Tibial artery (tissue), 4 donors: ENCODE measurements at regions not wholly inside any gene's neighbourhood (a gene's known extent, or its start where the extent isn't known, plus 50 kb on each side); places are given as distances from the start of the nearest gene placed in this dataset.

Experiments
- DNase-seq, 2 donors: peaks; one replicate each; pipeline ENCODE4 v3.0.0-alpha.2; 2019
- H3K27ac ChIP-seq, 2 donors: fragments of 200-600 bp; sonication (generic) in 1 of 2; 1 replicate in 1 of 2; 2 replicates in 1 of 2; pipeline ENCODE4 v1.5.1; 2018 to 2019; ENCODE audit warnings: mild to moderate bottlenecking in 1 of 2
- H3K27me3 ChIP-seq, 2 donors: fragments of 200-600 bp; sonication (generic) in 1 of 2; one replicate each; pipeline versions ENCODE4 v1.5.1 to v1.6.0; 2016 to 2019
- H3K36me3 ChIP-seq, 3 donors: fragments of 200-600 bp; sonication (generic) in 2 of 3; one replicate each; pipeline ENCODE4 v1.5.1; 2016 to 2019; ENCODE audit warnings: mild to moderate bottlenecking in 2 of 3
- H3K4me1 ChIP-seq, 4 donors: fragments of 200-600 bp; sonication (generic) in 2 of 4; 1 replicate in 3 of 4; 2 replicates in 1 of 4; pipeline ENCODE4 v1.5.1; 2016 to 2019
- H3K4me3 ChIP-seq, 2 donors: fragments of 200-600 bp; sonication (generic) in 1 of 2; 1 replicate in 1 of 2; 2 replicates in 1 of 2; pipeline ENCODE4 v1.5.1; 2018 to 2019; ENCODE audit warnings: mild to moderate bottlenecking in 2 of 2
- H3K9me3 ChIP-seq, 3 donors: fragments of 200-600 bp; sonication (generic) in 1 of 3; one replicate each; pipeline ENCODE4 v1.5.1; 2016 to 2019
- intact Hi-C: fragments of 100-400 bp; cut with DNase I; formaldehyde crosslinking; loops from one replicate; pipeline ENCODE4 v1.15.0; 2023; ENCODE audit warnings: low total_unique reads
- TF ChIP-seq, protein P1 (sequence below), 2 experiments: fragments of 200-600 bp in 1 of 2; fragments of 450-650 bp in 1 of 2; IDR thresholded peaks; one replicate each; pipeline ENCODE4 v1.5.1; 2017 to 2019; ENCODE audit warnings: antibody characterized with exemption in 2 of 2, mild to moderate bottlenecking in 1 of 2, moderate library complexity in 1 of 2

DNA sequence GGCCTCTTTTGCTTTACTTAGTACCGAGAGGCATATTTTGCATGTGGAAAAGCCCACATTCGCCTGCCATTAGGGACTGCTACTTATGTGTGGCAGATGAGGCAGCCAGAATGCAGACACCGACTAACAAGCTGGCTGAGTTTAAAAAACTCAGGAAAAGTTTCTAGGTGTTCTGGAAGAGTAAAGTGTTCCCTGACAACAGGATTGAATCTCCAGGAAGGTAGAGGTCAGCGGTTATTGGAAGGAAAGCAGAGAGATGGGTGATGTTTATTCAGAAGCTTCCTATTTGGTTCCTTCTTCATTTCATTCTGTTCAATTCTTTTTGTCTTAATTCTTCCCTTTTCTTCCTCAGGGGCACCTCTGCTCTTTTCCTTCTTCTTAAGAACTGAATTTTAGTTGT is 206.9 kb upstream of the SNX7 start:
- intact Hi-C loops, result no loop called here
- no peaks in the 10 kb centered on the region for H3K27me3 ChIP-seq
- no peak overlapping the region for H3K27ac ChIP-seq
- H3K4me1 ChIP-seq, result no peaks in the 10 kb centered on the region
- DNase-seq, result no peak
- TF ChIP-seq, protein P1, sequence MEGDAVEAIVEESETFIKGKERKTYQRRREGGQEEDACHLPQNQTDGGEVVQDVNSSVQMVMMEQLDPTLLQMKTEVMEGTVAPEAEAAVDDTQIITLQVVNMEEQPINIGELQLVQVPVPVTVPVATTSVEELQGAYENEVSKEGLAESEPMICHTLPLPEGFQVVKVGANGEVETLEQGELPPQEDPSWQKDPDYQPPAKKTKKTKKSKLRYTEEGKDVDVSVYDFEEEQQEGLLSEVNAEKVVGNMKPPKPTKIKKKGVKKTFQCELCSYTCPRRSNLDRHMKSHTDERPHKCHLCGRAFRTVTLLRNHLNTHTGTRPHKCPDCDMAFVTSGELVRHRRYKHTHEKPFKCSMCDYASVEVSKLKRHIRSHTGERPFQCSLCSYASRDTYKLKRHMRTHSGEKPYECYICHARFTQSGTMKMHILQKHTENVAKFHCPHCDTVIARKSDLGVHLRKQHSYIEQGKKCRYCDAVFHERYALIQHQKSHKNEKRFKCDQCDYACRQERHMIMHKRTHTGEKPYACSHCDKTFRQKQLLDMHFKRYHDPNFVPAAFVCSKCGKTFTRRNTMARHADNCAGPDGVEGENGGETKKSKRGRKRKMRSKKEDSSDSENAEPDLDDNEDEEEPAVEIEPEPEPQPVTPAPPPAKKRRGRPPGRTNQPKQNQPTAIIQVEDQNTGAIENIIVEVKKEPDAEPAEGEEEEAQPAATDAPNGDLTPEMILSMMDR (IDR thresholded peaks at IDR 0.05), result no peak
- H3K9me3 ChIP-seq, result no peaks in the 10 kb centered on the region
- no peaks in the 10 kb centered on the region for H3K36me3 ChIP-seq
- no peak overlapping the region for H3K4me3 ChIP-seq

DNA sequence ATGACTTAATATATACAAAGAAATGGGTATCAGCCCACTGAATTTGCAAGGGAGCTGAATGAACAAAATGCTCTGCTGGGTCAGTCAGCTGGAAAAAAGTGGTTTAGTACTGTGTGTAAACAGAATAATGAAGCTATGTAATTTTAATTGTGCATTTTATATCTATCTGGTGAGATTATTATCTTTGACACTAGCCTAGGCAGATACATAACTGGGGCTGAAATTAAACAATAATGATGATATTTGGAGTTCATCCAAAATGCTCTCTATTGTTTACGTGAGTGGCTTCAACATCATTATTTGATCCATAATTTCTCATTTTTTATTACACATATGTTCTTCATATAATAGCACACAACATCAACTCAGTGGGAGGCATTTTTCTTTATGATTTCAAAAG is 208.5 kb upstream of the SNX7 start:
- intact Hi-C loops, result no loop called here
- Histone ChIP-seq H3K4me1 (no peaks in the 10 kb centered on the region), H3K27me3 (no peaks in the 10 kb centered on the region), H3K36me3 (no peaks in the 10 kb centered on the region), H3K4me3 (no peak overlapping the region), H3K27ac (no peak overlapping the region), H3K9me3 (no peaks in the 10 kb centered on the region)
- no peak for DNase-seq
- TF ChIP-seq, protein P1 (IDR thresholded peaks at IDR 0.05), result no peak

DNA sequence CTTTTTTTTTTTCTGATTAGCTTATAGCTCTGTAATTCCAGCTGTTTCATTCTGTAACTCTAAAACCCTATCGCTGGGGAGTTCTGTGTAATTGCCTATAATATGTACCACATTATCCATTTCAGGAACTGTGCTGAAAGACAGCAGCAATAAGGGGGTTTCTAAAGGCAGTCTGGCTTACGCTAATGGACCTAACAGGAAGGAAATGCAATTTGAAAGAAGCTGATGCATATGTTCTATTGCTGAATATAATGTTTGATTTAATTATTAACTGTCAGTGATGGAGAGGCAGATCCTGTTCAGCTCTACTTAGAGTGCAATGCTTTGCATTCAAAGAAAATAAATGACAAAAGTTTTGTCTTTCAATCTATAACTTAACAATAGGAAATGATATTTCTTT is 209.4 kb upstream of the SNX7 start:
- TF ChIP-seq, protein P1 (IDR thresholded peaks at IDR 0.05), result no peak
- no peaks in the 10 kb centered on the region for H3K36me3 ChIP-seq
- intact Hi-C loops, result no loop called here
- H3K4me1 ChIP-seq, result no peaks in the 10 kb centered on the region
- H3K27me3 ChIP-seq, result no peaks in the 10 kb centered on the region
- DNase-seq, result no peak
- H3K4me3 ChIP-seq, result no peak overlapping the region
- H3K9me3 ChIP-seq, result peaks cover 0 to 3% (median 0%) of the 10 kb centered on the region in 3 donors
- no peak overlapping the region for H3K27ac ChIP-seq

DNA sequence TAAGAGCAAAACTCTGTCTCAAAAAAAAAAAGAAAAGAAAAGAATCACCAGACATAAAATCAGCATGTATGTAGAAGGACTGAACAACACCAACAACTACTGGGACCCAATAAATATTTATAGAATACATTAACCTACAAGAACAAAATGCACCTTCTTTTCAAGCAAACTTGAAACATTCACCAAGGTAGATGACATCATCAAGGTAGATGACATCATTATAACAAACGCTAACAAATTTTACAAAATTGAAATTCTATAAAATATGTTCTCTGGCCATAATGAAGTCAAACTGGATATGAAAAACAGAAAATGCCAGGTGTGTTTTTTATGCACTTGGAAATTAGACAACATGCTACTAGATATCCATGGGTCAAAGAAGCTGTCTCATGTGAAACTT is 220.2 kb upstream of the SNX7 start:
- DNase-seq, result no peak
- H3K27me3 ChIP-seq, result no peaks in the 10 kb centered on the region
- H3K36me3 ChIP-seq, result no peaks in the 10 kb centered on the region
- intact Hi-C loops, result no loop called here
- H3K4me3 ChIP-seq, result no peak overlapping the region
- no peaks in the 10 kb centered on the region for H3K9me3 ChIP-seq
- no peak overlapping the region for H3K27ac ChIP-seq
- TF ChIP-seq, protein P1 (IDR thresholded peaks at IDR 0.05), result no peak
- H3K4me1 ChIP-seq, result no peaks in the 10 kb centered on the region

DNA sequence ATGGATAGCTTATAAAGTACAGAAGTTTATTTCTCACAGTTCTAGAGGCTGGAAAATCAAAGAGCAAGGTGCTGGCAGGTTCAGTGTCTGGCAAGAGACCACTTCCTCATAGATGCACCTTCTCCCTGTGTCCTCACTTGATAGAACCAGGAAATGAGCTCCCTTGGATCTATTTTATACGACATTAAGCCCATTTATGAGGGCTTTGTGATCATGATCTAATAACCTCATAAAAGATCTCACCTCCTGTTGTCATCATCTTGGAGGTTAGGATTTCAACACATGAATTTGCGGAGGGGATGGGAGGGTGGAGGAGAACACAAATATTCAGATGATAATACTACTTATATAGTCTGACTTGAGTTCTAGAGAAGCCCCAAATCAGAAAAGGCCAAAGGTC is 222.1 kb upstream of the SNX7 start:
- H3K9me3 ChIP-seq, result no peaks in the 10 kb centered on the region

More for the DNA sequence above, 222.1 kb upstream of the SNX7 start:
- Histone ChIP-seq H3K4me1 (no peaks in the 10 kb centered on the region), H3K4me3 (no peak overlapping the region), H3K36me3 (no peaks in the 10 kb centered on the region), H3K27me3 (no peaks in the 10 kb centered on the region), H3K27ac (no peak overlapping the region)
- TF ChIP-seq, protein P1 (IDR thresholded peaks at IDR 0.05), result no peak
- no peak for DNase-seq
- intact Hi-C loops, result no loop called here
